GM18502 (cell line): ENCODE measurements at regions not wholly inside any gene's neighbourhood (a gene's known extent, or its start where the extent isn't known, plus 50 kb on each side); places are given as distances from the start of the nearest gene placed in this dataset.

ENCODE experiments used
- ATAC-seq: cut with Tn5 transposase; IDR thresholded peaks from one replicate; pipeline ENCODE4 v1.9.1; 2021; ENCODE audit warnings: mild to moderate bottlenecking; ENCODE audit not compliant: unreplicated experiment, poor library complexity

DNA sequence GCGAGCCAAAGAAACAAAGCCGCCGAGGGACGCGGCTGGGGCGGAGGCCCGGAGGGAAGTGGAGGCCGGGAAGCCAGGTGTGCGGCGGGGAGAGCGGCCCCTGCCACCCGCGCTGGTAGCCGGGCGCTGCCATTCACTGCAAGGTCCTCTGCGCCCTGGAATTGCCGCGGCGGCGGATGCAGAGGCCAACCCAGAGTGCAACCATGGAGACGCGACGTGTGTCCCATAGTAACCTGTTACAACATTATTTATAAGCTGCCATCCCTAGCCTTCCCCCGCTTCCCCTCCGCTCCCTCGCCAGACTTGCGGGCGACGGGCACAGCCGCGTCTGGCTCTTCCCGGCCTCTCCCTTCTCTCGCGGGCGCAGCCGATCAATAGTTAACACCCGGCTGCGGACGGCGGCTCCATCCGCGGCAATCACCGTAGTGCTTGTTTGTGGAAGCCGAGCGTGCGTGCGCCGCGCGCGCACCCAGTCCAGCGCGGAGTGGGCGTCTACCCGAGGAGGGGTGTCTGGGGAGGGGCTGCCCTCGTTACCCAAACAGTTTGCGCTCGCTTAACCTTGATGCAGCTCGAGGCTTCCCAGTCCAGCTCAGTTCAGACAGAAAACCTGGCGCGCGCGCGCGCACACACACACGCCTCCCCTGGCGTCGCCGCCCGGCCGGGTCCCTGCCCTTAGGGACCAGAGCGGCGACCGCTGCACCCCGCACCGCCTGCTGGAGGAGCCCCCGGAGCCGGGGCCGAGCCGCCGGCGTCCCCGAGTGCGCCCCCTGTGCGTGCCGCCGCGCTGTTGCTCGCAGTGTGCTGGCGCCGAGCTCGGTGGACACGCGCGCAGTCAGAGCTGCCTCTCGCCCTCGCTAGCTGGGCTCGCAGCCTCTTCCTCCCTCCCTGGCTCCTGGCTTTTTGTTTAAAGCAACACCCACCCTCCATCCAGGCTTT, 165.4 kb upstream of the DPP6 start:
- ATAC-seq, result no peak

DNA sequence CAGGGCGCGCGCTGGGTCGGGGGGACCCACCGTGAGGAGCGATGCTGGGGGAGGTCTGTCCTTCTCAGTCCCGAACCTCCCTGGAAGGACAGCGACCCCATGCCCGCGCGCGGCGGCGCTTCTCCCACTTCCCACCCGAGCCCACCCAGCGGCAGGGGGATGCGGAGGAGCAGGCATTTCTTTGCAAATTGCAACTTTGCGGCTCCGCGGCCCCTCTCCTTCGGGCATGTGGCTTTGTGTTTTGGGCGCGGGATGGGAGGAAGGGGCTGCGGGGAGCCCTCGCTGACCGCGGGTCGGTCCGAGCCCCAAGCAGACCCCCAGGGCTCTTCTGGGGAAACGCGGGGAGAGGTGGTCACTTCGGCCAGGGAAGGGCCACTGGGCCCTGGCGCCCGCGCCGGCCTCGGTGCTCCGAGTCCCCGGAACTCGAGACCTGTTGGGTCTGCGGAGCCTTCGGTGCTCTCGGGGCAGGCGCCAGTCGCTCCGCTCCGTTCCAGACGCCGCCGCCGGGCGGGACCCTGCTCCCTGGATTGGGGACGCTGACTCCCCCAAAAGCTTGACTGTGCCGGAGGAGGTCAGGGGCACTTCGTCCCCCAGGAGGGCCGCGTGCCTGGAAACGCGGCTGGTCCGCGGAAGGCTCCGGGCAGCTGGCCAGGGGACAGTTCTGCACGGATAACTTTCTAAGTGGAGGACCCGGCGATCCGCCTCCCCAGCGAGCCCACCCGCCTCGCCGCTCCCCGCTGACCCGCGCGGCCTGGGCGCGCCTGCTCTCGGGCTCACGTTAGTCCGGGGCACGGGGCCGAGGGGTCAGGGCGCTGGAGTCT, 164.2 kb upstream of the DPP6 start:
- no peak for ATAC-seq

DNA sequence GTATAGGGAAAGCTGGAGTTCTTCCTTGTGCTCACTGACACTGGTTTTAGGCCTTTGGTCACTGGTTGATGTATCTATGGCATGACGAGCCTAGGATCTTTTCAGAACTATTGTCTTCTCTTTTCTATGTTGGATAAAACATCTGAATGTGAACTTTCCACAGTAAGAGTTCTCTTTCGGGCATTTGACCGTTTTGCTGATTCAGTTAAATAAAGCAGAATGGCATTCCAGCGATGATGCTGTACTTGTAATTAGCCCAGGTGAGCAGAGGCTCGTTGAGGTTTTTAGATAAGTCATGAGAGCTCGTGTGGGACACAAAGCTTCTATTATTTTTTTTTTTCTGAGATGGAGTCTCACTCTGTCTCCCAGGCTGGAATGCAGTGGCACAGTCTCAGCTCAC, 160.2 kb upstream of the DPP6 start:
- no peak for ATAC-seq

DNA sequence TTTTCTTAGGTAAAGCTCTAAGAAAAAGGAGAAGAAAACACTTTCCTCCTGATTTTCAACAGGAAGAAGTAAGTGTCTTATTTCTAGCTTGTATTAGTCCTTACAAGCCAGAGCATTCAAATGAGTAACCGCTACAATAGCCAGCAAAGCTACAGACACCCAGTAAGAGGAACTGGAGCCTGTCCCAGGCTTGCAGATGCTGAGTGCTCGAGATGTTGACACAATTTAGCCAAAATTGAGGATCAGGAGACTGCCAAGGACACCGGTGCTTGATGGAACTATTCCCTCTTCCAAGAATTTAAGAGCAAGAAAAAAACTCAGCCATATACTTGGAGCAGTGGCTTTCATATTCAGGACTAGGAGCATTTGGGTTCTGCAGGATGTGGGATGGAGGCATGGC, 149.3 kb upstream of the DPP6 start:
- ATAC-seq, result no peak

DNA sequence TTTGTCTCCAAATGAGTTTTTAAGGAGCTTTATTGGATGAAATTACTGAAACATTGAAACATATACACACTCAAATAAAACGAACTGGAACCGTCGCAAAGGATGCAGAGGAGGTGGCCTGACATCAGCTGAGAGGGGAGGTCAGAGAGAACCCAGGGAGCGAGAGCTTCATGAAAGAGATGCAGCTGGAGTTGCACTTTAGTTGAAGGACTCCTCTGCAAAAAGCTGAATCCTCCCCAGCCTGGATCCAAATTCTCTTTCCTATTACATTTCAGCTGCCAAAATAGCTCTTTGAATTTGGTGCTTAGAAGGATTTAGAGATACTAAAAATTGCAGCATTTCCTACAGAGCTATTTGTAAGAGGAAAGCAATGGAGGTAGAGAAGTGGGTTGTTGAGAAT, 140.0 kb upstream of the DPP6 start:
- ATAC-seq, result no peak

DNA sequence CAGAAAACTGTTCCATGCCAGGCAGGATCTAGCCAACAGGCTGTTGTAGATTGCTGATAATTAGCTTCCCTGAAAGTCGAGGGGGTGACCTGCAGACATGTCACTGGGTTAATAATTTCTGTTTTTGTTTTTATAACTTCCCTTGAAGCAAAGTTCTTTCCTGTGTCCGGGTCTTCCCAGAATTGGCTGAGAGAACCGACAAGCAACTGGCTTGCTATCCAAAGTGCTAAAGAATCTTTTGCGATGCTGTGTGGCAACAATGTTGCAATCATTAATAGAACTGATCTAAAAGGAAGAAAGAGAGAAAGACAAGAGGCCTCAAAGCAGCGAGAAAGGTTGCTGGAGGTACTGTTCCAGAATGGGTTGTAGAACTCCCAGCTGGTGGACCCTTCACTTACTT, 132.1 kb upstream of the DPP6 start:
- no peak for ATAC-seq

DNA sequence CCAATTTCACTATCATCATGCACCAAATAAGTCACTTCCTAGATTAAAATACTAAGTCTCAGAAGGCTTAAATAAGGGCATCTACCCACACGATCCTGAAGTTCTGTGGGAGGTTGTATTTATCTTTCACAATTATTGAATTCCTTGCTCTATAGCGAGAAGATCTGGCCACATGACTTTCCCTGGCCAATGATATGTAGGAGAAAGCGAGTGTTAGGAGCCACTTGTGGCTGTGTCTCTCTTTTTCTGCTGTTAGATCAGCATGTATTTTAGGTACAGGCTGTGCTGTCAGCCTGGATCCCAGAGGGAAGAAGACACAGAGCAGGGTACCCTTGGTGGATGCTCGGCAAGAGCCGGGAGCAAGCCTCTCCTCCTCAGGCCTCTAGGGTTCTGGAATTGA, 131.3 kb upstream of the DPP6 start:
- no peak for ATAC-seq

DNA sequence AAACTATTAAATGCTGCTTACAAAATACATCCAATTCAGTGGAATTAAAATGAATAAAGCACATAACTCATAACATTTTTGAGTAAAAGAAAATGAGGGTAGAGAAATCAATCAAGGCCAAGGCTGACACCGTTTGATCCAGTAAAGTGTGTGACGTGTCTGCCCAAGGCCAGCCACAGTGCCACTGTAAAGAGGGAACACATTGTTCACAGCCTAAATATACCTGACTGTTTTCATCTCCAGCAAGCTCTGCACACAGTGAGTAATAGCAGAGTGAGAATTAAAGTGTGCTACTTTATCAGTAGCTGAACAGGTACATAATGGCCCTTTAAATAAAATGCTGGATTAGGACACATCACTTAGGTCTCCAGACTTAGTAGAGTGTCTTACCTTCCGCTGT, 130.8 kb upstream of the DPP6 start:
- ATAC-seq, result no peak

DNA sequence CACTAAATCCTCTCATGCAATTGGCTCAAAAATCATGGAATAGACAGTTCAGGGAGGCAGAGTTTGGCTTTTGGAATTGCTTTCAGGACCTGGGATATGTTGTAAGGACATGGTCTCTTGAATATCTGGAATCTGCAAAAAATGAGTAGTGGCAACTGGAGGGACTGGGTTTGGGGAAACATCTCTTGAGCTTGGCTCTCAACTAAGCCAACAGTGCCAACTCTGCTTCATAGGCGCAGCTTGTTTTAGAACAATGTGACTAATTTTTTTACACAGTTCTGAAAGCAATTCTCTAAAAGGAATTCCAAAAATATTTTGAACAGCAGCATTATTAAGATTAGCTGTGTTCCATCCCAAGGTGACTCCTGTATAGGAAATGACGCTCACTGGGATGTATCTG, 121.5 kb upstream of the DPP6 start:
- no peak for ATAC-seq

DNA sequence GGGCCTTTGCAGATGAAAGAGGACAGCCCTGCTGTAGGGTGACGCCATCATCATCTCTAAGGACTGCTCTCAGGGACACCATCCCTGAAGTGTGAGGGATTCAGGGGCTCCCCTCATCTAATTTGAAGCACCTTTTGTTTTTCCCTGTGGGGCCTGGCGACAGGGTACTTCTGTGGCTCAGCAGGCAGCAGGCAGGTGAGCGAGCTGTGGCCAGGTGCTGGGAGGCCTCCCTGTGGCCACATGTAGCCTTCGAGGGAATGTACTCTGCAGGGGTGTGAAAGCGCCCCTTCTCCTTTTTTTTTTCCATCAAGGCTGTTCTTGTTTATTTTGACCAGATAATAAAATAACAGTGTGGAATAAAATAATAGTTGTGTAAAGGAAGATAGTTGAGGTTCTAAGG, 118.2 kb upstream of the DPP6 start:
- ATAC-seq, result no peak

DNA sequence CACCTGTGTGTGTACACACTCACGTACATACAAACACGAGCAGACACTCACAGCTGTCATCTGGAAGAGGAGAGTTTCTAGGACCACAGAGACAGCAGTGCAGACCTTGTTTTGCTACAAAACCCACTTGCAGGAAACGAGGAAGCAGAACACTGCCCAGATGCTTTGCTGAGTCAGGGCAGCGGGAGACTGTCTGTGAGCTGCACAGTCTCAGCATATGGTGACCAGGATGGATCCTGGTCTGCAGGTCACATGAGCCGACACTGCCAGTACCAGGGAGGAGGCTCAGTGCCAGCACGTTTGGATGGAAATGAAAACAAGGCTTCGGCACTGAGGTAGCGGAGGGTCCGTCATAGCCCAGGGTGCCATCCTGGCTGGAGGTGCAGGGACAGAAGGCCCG, 117.6 kb upstream of the DPP6 start:
- ATAC-seq, result no peak

DNA sequence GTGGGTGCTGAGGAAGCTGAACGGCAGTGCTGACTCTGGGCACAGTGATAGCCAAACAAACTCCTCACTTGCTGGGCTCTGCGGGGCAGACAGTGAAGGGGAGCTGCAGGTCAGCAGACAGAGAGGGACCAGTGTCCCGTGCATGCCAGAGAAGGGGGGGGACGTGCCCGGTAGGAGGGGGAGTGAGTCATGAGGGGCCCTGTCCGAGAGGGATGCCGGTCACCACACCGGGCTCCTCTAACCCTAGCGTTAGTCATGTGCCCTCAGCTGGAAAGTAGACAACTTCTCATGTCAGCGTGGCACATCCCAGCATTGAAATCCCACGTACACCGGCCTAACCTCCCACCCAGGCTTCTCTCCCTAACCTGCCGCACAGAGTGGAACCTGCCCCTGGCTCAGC, 117.1 kb upstream of the DPP6 start:
- ATAC-seq, result no peak

DNA sequence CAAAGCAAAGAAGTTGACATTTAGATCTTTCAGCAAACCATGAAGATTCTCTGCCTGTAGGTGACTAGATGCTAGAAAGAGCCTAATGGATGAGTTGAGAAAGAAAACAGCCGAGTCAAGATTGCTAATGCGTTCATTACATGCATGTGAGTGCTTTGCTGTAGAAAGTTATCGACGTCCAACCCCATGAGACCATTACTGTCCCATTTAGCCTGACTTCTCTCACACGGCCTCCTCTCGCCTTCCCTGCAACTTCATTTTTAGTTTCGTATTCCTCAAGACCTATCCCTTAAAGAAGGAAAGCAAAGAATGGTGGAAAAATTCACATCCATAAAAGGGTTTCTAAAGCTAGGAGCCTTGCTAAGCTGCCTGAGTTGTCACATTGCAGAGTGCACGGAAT, 113.7 kb upstream of the DPP6 start:
- no peak for ATAC-seq

DNA sequence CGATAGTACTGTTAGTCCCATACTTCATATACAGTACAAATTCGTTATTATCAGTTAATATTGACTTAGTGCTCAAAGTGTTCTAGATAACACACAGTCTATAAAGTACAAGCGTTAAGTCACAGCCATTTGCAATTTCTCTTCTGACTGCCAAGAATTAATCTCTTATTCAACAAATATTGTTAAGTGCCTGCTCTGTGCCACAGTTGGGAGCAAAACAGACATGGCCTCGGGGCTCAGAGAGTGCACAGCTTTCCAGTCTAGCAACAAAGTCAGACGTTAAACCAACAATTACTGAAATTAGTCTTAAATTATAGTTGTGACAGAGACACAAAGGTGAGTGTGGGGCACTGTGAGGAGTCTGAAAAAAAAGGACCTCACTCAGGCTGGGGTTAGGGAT, 113.0 kb upstream of the DPP6 start:
- no peak for ATAC-seq

DNA sequence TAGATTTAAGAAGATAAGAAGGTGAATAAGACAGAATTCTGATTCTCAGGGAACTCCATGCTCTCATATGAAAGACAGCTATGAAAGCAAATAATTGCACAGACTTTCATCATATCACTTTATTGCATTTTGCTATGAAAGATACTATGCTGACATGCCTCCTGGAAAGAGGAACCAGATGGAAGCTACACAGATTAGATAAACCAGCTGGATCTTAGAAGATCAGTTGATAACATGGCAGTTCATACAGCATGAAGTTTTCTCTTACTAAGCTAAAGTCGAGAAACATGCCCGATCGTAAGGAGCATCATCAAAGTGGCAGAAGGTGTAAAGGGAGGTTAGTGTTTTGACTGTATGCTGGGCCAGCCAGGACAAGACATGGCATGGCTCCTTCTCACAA, 112.5 kb upstream of the DPP6 start:
- no peak for ATAC-seq

DNA sequence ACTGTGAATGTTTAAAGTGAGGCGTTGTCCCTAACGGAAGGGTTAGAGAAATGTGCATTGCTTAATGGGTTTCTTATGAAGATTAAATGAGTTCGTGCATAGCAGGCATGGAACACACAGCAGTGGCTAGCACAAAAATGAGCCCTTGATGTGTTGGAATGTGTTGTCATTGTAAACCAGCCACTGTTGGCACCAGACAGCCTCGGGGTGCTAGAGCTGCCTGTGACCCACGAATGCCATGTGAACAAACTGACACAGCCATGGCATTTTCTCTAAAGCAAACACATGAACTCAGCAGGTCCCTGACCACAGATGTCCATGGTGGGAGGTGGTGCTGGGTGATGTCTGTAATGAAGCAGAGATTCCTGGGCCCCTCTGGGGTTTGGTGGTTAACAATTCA, 111.1 kb upstream of the DPP6 start:
- no peak for ATAC-seq

DNA sequence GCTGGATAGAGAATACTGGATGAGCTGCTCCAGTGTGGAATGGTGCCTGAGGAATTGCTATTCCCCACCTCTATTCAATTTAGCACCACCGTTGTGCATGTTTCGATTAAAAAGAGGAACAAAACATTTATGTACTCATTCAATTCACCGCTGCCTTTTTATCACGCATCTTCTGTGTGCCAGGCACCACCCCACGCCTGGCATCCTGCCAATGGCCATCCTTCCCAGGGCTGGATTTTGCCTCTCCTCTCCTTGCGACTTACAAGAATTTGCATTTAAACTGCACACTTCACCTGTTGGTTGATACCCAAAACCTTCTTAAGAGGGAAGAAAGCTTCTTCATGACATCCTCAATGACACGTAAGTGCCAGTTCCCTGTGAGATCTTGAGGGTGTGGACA, 110.2 kb upstream of the DPP6 start:
- no peak for ATAC-seq

DNA sequence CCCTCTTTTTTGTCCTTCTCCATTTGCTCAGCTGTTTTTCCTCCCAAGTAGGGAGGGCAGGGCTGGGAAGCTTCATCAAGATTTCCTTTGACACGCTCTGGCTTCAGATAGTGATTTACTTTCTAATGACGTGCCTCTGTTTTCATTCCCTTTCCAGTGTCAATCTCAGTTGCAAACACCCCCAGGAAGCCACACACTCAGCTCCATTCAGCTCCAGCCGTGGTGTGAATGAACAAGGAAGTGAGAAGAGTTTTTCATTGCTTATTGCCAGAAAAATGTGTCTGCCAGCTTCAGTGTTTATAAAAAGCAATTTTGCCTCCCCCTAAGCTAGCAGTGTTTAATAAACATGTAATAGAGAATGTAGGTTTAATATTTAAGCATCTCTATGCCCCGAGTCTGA, 108.7 kb upstream of the DPP6 start:
- no peak for ATAC-seq

DNA sequence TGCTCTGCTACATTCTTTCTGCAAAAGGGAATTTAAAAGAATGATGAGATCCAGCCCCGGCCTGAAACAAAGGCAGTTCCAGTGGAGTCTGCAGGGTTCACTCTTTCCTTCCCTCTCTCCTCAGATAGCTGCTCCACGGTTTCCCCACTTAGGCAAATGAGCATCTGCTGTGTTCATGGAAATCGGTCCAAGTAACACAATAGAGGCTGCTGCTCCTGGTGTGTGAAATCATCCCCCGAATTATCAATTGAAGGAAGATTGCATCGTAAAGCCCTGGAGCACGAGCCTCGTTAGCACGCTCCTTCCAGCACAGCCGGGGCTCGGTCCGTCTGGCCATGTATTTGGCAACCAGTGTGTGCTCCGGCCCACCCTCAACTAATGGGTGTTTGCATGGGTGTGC, 108.3 kb upstream of the DPP6 start:
- ATAC-seq, result no peak

DNA sequence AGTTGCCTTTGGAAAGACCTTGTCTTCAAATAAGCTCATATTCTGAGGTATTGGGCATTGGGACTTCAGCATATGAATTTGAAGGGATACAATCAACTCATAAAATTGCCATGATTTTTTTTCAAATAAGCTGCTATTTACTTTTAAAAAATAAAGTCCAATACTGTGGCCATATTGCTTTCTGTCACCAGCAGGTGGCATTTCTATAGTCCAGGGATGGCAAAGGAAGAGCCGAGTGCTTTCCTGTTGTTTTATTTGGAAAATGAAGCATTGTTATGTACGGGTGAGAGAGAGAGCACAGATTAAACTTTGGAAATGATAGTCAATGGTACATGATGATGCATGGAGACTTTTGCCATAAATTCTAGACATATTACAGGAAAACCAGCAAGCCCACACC, 104.1 kb upstream of the DPP6 start:
- no peak for ATAC-seq

DNA sequence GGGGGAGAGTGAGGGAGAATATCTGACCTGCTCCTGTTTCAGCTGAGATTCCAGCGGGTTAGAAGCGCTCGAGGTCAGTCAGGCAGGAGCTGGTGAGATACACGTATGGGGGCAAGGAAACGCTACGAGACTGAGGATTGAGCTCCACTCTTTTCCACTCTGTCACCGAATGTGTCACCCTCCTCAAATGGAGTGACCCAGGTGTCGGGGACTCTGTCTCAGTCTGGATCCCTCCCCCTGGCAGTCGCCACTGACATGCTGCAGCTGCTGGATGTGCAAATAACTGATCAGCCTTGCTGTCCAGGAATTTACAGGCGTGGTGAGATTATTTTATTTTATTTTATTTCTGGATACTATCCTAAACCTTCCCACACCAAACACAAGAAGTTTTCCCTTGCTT, 100.9 kb upstream of the DPP6 start:
- ATAC-seq, result no peak

DNA sequence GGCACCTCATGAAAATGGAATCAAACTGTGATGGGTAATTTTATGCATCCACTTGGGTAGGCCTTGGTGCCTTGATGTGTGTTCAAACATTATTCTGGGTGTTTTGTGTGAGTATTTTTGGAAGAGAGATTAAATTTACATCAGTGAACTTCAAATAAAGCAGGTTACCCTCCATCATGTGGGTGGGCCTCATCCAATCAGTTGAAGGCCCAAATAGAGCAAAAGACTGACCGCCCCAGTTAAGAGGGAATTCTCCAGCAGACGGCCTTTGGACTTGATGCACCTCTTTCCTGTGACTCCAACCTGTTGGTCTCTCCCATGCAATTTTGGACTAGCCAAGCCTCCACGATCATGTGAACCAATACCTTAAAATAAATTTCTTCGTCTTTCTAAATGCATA, 97.7 kb upstream of the DPP6 start:
- ATAC-seq, result no peak
